ELF-1 (cell line): ENCODE measurements at regions not wholly inside any gene's neighbourhood (a gene's known extent, or its start where the extent isn't known, plus 50 kb on each side); places are given as distances from the start of the nearest gene placed in this dataset.
"Not testable (repeated sequence)": the region's sequence is repeated elsewhere in the genome, so short reads cannot be mapped to it uniquely, and the experiment has no call there.

ENCODE experiments used
- DNase-seq: peaks from one replicate; pipeline ENCODE4 v3.0.0-alpha.2; 2016; ENCODE audit warnings: low read depth, low spot score

GRCh38 chr20:29763821-29764511 is 1493.5 kb upstream of the DEFB115 start:
- no peak for DNase-seq

- peak; percentile 78 for DNase-seq
These were observed 1492.4 kb upstream of the DEFB115 start for GRCh38 chr20:29764922-29765610.

GRCh38 chr20:29778033-29778432 is 1479.4 kb upstream of the DEFB115 start:
- not testable (repeated sequence) for DNase-seq

- not testable (repeated sequence) for DNase-seq
These were observed 1476.2 kb upstream of the DEFB115 start for GRCh38 chr20:29781217-29781616.

- not testable (repeated sequence) for DNase-seq
These were observed 1475.6 kb upstream of the DEFB115 start for GRCh38 chr20:29781891-29782290.

GRCh38 chr20:29787456-29787855 is 1470.0 kb upstream of the DEFB115 start:
- DNase-seq: not testable (repeated sequence)

- DNase-seq: no peak
These were observed 1467.0 kb upstream of the DEFB115 start for GRCh38 chr20:29790510-29790909.

- not testable (repeated sequence) for DNase-seq
These were observed 1426.0 kb upstream of the DEFB115 start for GRCh38 chr20:29831508-29831907.

- not testable (repeated sequence) for DNase-seq
These were observed 1389.5 kb upstream of the DEFB115 start for GRCh38 chr20:29868014-29868413.

GRCh38 chr20:29868688-29869087 is 1388.8 kb upstream of the DEFB115 start:
- not testable (repeated sequence) for DNase-seq

- not testable (repeated sequence) for DNase-seq
These were observed 1385.6 kb upstream of the DEFB115 start for GRCh38 chr20:29871816-29872215.

GRCh38 chr20:29873946-29874345 is 1383.5 kb upstream of the DEFB115 start:
- peak; percentile 24 for DNase-seq

- DNase-seq: no peak
These were observed 1382.8 kb upstream of the DEFB115 start for GRCh38 chr20:29874476-29875202.

- DNase-seq: not testable (repeated sequence)
These were observed 1382.0 kb upstream of the DEFB115 start for GRCh38 chr20:29875321-29876083.

- DNase-seq: not testable (repeated sequence)
These were observed 1381.2 kb upstream of the DEFB115 start for GRCh38 chr20:29876084-29876910.

GRCh38 chr20:29876911-29877285 is 1380.6 kb upstream of the DEFB115 start:
- no peak for DNase-seq

- not testable (repeated sequence) for DNase-seq
These were observed 1379.8 kb upstream of the DEFB115 start for GRCh38 chr20:29877411-29878280.

GRCh38 chr20:29878281-29878741 is 1379.2 kb upstream of the DEFB115 start:
- peak; percentile 75 for DNase-seq

GRCh38 chr20:29878777-29879442 is 1378.6 kb upstream of the DEFB115 start:
- peak; percentile 4 for DNase-seq
